ENCODE measurements at regions not wholly inside any gene's neighbourhood (a gene's known extent, or its start where the extent isn't known, plus 50 kb on each side); places are given as distances from the start of the nearest gene placed in this dataset.

- TF ChIP-seq, protein P1, sequence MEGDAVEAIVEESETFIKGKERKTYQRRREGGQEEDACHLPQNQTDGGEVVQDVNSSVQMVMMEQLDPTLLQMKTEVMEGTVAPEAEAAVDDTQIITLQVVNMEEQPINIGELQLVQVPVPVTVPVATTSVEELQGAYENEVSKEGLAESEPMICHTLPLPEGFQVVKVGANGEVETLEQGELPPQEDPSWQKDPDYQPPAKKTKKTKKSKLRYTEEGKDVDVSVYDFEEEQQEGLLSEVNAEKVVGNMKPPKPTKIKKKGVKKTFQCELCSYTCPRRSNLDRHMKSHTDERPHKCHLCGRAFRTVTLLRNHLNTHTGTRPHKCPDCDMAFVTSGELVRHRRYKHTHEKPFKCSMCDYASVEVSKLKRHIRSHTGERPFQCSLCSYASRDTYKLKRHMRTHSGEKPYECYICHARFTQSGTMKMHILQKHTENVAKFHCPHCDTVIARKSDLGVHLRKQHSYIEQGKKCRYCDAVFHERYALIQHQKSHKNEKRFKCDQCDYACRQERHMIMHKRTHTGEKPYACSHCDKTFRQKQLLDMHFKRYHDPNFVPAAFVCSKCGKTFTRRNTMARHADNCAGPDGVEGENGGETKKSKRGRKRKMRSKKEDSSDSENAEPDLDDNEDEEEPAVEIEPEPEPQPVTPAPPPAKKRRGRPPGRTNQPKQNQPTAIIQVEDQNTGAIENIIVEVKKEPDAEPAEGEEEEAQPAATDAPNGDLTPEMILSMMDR (IDR thresholded peaks at IDR 0.05): no peak
- TF ChIP-seq POLR2A (IDR thresholded peaks at IDR 0.05): no peak
Measured at GRCh38 chr3:193894121-193894863, 241.7 kb upstream of the HES1 start.

Data from adrenal gland (tissue), 5 donors.